ENCODE measurements at regions not wholly inside any gene's neighbourhood (a gene's known extent, or its start where the extent isn't known, plus 50 kb on each side); places are given as distances from the start of the nearest gene placed in this dataset.

GRCh38 chr5:58378613-58379390, 81.1 kb downstream of the PLK2 start:
- Histone ChIP-seq H3K9me3 (ENCODE audit: control insufficient read depth in 3 of 3, low read length in 3 of 3) (peaks cover 0 to 3% (median 0%) of the 10 kb centered on the region in 3 donors), H3K4me3 (ENCODE audit: low read length in 3 of 3) (no peak overlapping the region), H3K4me1 (ENCODE audit: control insufficient read depth in 3 of 3, insufficient read depth in 3 of 3, low read length in 3 of 3) (no peaks in the 10 kb centered on the region), H3K27me3 (ENCODE audit: control insufficient read depth in 3 of 3, insufficient read depth in 3 of 3, low read length in 3 of 3) (no peaks in the 10 kb centered on the region), H3K36me3 (ENCODE audit: control insufficient read depth in 3 of 3, insufficient read depth in 3 of 3, low read length in 3 of 3) (no peaks in the 10 kb centered on the region), H3K9ac (ENCODE audit: low read depth in 1 of 3, low read length in 3 of 3) (no peak overlapping the region), H3K27ac (ENCODE audit: low read depth, low read length) (no peak overlapping the region)

GRCh38 chr5:58370606-58371005, 89.3 kb downstream of the PLK2 start:
- no peak overlapping the region for H3K9ac ChIP-seq (ENCODE audit: low read depth in 1 of 3, low read length in 3 of 3)
- H3K27ac ChIP-seq (ENCODE audit: low read depth, low read length), result no peak overlapping the region

GRCh38 chr5:58369513-58370190, 90.2 kb downstream of the PLK2 start:
- H3K4me3 ChIP-seq (ENCODE audit: low read length in 3 of 3), result no peak overlapping the region
- no peak overlapping the region for H3K9ac ChIP-seq (ENCODE audit: low read depth in 1 of 3, low read length in 3 of 3)
- H3K9me3 ChIP-seq (ENCODE audit: control insufficient read depth in 3 of 3, low read length in 3 of 3), result no peaks in the 10 kb centered on the region
- no peaks in the 10 kb centered on the region for H3K36me3 ChIP-seq (ENCODE audit: control insufficient read depth in 3 of 3, insufficient read depth in 3 of 3, low read length in 3 of 3)
- no peaks in the 10 kb centered on the region for H3K27me3 ChIP-seq (ENCODE audit: control insufficient read depth in 3 of 3, insufficient read depth in 3 of 3, low read length in 3 of 3)
- H3K27ac ChIP-seq (ENCODE audit: low read depth, low read length), result no peak overlapping the region
- H3K4me1 ChIP-seq (ENCODE audit: control insufficient read depth in 3 of 3, insufficient read depth in 3 of 3, low read length in 3 of 3), result peaks cover 0 to 3% (median 0%) of the 10 kb centered on the region in 3 donors

More at GRCh38 chr5:58370606-58371005, 89.3 kb downstream of the PLK2 start:
- Histone ChIP-seq H3K36me3 (ENCODE audit: control insufficient read depth in 3 of 3, insufficient read depth in 3 of 3, low read length in 3 of 3) (no peaks in the 10 kb centered on the region), H3K27me3 (ENCODE audit: control insufficient read depth in 3 of 3, insufficient read depth in 3 of 3, low read length in 3 of 3) (no peaks in the 10 kb centered on the region), H3K9me3 (ENCODE audit: control insufficient read depth in 3 of 3, low read length in 3 of 3) (no peaks in the 10 kb centered on the region), H3K4me3 (ENCODE audit: low read length in 3 of 3) (no peak overlapping the region), H3K4me1 (ENCODE audit: control insufficient read depth in 3 of 3, insufficient read depth in 3 of 3, low read length in 3 of 3) (peaks cover 0 to 3% (median 0%) of the 10 kb centered on the region in 3 donors)

- H3K4me3 ChIP-seq (ENCODE audit: low read length in 3 of 3), result no peak overlapping the region
- no peak overlapping the region for H3K9ac ChIP-seq (ENCODE audit: low read depth in 1 of 3, low read length in 3 of 3)
- H3K9me3 ChIP-seq (ENCODE audit: control insufficient read depth in 3 of 3, low read length in 3 of 3), result no peaks in the 10 kb centered on the region
- H3K4me1 ChIP-seq (ENCODE audit: control insufficient read depth in 3 of 3, insufficient read depth in 3 of 3, low read length in 3 of 3), result peaks cover 0 to 3% (median 0%) of the 10 kb centered on the region in 3 donors
- H3K27ac ChIP-seq (ENCODE audit: low read depth, low read length), result no peak overlapping the region
- no peaks in the 10 kb centered on the region for H3K36me3 ChIP-seq (ENCODE audit: control insufficient read depth in 3 of 3, insufficient read depth in 3 of 3, low read length in 3 of 3)
- no peaks in the 10 kb centered on the region for H3K27me3 ChIP-seq (ENCODE audit: control insufficient read depth in 3 of 3, insufficient read depth in 3 of 3, low read length in 3 of 3)
Observed at GRCh38 chr5:58366461-58366860, 93.4 kb downstream of the PLK2 start.

GRCh38 chr5:58365791-58366190, 94.1 kb downstream of the PLK2 start:
- no peaks in the 10 kb centered on the region for H3K36me3 ChIP-seq (ENCODE audit: control insufficient read depth in 3 of 3, insufficient read depth in 3 of 3, low read length in 3 of 3)
- no peak overlapping the region for H3K27ac ChIP-seq (ENCODE audit: low read depth, low read length)
- peaks cover 0 to 3% (median 0%) of the 10 kb centered on the region in 3 donors for H3K4me1 ChIP-seq (ENCODE audit: control insufficient read depth in 3 of 3, insufficient read depth in 3 of 3, low read length in 3 of 3)
- H3K9me3 ChIP-seq (ENCODE audit: control insufficient read depth in 3 of 3, low read length in 3 of 3), result no peaks in the 10 kb centered on the region
- no peak overlapping the region for H3K4me3 ChIP-seq (ENCODE audit: low read length in 3 of 3)
- no peak overlapping the region for H3K9ac ChIP-seq (ENCODE audit: low read depth in 1 of 3, low read length in 3 of 3)
- no peaks in the 10 kb centered on the region for H3K27me3 ChIP-seq (ENCODE audit: control insufficient read depth in 3 of 3, insufficient read depth in 3 of 3, low read length in 3 of 3)

- Histone ChIP-seq H3K9me3 (ENCODE audit: control insufficient read depth in 3 of 3, low read length in 3 of 3) (no peaks in the 10 kb centered on the region), H3K27ac (ENCODE audit: low read depth, low read length) (no peak overlapping the region), H3K4me3 (ENCODE audit: low read length in 3 of 3) (no peak overlapping the region), H3K36me3 (ENCODE audit: control insufficient read depth in 3 of 3, insufficient read depth in 3 of 3, low read length in 3 of 3) (no peaks in the 10 kb centered on the region), H3K4me1 (ENCODE audit: control insufficient read depth in 3 of 3, insufficient read depth in 3 of 3, low read length in 3 of 3) (peaks cover 0 to 3% (median 0%) of the 10 kb centered on the region in 3 donors), H3K9ac (ENCODE audit: low read depth in 1 of 3, low read length in 3 of 3) (no peak overlapping the region), H3K27me3 (ENCODE audit: control insufficient read depth in 3 of 3, insufficient read depth in 3 of 3, low read length in 3 of 3) (no peaks in the 10 kb centered on the region)
Observed at GRCh38 chr5:58363461-58364249, 96.2 kb downstream of the PLK2 start.

- H3K4me1 ChIP-seq (ENCODE audit: control insufficient read depth in 3 of 3, insufficient read depth in 3 of 3, low read length in 3 of 3), result peaks cover 0 to 3% (median 0%) of the 10 kb centered on the region in 3 donors
- H3K9ac ChIP-seq (ENCODE audit: low read depth in 1 of 3, low read length in 3 of 3), result no peak overlapping the region
- H3K27ac ChIP-seq (ENCODE audit: low read depth, low read length), result no peak overlapping the region
- no peaks in the 10 kb centered on the region for H3K9me3 ChIP-seq (ENCODE audit: control insufficient read depth in 3 of 3, low read length in 3 of 3)
- no peak overlapping the region for H3K4me3 ChIP-seq (ENCODE audit: low read length in 3 of 3)
- H3K36me3 ChIP-seq (ENCODE audit: control insufficient read depth in 3 of 3, insufficient read depth in 3 of 3, low read length in 3 of 3), result no peaks in the 10 kb centered on the region
- H3K27me3 ChIP-seq (ENCODE audit: control insufficient read depth in 3 of 3, insufficient read depth in 3 of 3, low read length in 3 of 3), result no peaks in the 10 kb centered on the region
Observed at GRCh38 chr5:58362135-58362534, 97.8 kb downstream of the PLK2 start.

- H3K4me1 ChIP-seq (ENCODE audit: control insufficient read depth in 3 of 3, insufficient read depth in 3 of 3, low read length in 3 of 3), result no peaks in the 10 kb centered on the region
- H3K9ac ChIP-seq (ENCODE audit: low read depth in 1 of 3, low read length in 3 of 3), result no peak overlapping the region
- H3K27ac ChIP-seq (ENCODE audit: low read depth, low read length), result no peak overlapping the region
- no peaks in the 10 kb centered on the region for H3K27me3 ChIP-seq (ENCODE audit: control insufficient read depth in 3 of 3, insufficient read depth in 3 of 3, low read length in 3 of 3)
- no peak overlapping the region for H3K4me3 ChIP-seq (ENCODE audit: low read length in 3 of 3)
- H3K36me3 ChIP-seq (ENCODE audit: control insufficient read depth in 3 of 3, insufficient read depth in 3 of 3, low read length in 3 of 3), result no peaks in the 10 kb centered on the region
- no peaks in the 10 kb centered on the region for H3K9me3 ChIP-seq (ENCODE audit: control insufficient read depth in 3 of 3, low read length in 3 of 3)
Observed at GRCh38 chr5:58360794-58361193, 99.1 kb downstream of the PLK2 start.

GRCh38 chr5:58359981-58360380, 99.9 kb downstream of the PLK2 start:
- H3K4me1 ChIP-seq (ENCODE audit: control insufficient read depth in 3 of 3, insufficient read depth in 3 of 3, low read length in 3 of 3), result no peaks in the 10 kb centered on the region
- no peak overlapping the region for H3K4me3 ChIP-seq (ENCODE audit: low read length in 3 of 3)
- H3K9me3 ChIP-seq (ENCODE audit: control insufficient read depth in 3 of 3, low read length in 3 of 3), result no peaks in the 10 kb centered on the region
- no peak overlapping the region for H3K9ac ChIP-seq (ENCODE audit: low read depth in 1 of 3, low read length in 3 of 3)
- H3K27me3 ChIP-seq (ENCODE audit: control insufficient read depth in 3 of 3, insufficient read depth in 3 of 3, low read length in 3 of 3), result no peaks in the 10 kb centered on the region
- H3K27ac ChIP-seq (ENCODE audit: low read depth, low read length), result no peak overlapping the region
- H3K36me3 ChIP-seq (ENCODE audit: control insufficient read depth in 3 of 3, insufficient read depth in 3 of 3, low read length in 3 of 3), result no peaks in the 10 kb centered on the region

Measured in skeletal muscle tissue (tissue), 3 donors.